ENCODE measurements at regions not wholly inside any gene's neighbourhood (a gene's known extent, or its start where the extent isn't known, plus 50 kb on each side); places are given as distances from the start of the nearest gene placed in this dataset.

DNA sequence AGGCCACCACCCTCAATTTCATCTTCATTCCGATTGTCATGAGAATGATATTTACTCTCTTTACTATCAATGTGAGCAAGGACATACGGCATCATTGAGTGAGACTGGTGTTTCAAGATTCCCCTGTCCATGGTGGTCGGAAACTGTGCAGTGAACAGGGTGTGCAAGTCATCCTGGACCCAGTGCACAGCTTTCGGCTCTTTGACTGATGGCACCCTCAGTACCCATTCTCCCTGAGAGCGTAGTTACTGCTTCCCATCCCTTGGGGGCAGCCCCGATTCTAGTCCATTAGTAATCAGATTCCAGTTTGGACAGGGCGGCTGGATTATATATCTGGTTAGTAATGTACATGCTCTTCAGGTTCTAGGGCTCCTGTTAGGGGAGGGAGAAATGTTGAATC lies 61.7 kb upstream of the SUB1 start:
- TF ChIP-seq ZNF274 (IDR thresholded peaks at IDR 0.05; ENCODE audit: low read depth, low read length), result no peak
- TF ChIP-seq YY1 (IDR thresholded peaks at IDR 0.05; ENCODE audit: insufficient read depth, insufficient read length), result no peak

Data from NT2/D1 (cell line).